ENCODE measurements at regions not wholly inside any gene's neighbourhood (a gene's known extent, or its start where the extent isn't known, plus 50 kb on each side); places are given as distances from the start of the nearest gene placed in this dataset.

DNA sequence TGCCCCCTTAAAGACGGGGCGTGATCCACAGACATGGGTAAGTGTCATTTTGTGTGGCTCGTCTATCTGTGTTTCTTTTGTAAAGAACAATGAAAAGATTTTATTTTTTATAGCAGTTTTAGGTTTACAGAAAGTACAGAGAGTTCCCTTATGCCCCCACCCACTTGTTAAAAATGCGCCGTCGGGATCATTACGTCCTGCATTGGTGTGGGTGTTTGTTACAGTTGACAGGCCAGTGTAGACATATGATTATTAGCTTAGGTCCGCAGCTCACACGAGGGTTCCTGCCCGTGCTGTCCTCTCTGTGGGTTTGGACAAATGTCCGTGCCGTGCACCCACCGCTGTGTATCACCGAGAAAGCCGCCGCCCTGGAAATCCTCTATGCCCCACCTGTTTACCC is 50.5 kb downstream of the RGS12 start:
- no peak for DNase-seq (ENCODE audit: low read depth)

GRCh38 chr4:3344104-3344503 is 51.3 kb downstream of the RGS12 start:
- DNase-seq (ENCODE audit: low read depth) = no peak

DNA sequence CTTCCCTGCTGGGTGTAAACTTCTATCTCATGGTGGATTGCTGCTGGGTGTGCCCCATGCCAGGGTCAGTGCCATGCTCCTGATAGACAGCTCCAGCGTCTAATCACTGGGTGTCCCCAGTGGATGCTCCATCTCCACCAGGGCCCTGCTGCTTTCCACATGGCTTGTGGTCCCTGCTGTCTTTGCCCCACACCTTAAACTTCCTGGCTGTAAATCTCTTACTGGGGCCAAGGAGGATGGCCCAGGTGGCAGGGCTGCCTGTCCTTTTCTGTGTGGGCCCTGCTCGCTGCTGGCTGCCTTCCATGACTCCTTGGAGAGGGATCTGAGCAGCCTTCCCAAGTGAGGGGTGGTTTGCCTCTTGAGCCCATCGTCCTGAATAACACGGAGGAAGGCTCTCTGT is 51.8 kb downstream of the RGS12 start:
- DNase-seq (ENCODE audit: low read depth) = no peak

DNA sequence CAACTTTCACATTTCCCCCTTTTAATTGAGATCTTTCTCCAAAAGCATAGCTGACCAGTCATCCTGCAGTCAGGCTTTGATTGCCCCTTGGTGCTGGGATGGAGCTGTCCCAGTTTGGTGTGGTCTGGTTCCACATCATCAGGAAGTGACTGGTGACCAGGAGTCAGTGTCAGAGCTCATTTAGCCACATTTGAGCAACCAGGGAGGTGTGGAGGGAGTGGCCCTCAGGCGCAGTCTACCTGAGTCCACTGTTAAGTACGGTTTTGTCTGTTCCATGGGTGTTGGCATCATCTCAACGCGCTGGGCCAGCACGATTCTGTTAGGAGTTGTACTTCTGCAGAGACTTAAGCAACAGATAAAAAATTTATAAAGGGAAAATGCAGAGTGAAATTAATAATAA is 52.6 kb downstream of the RGS12 start:
- DNase-seq (ENCODE audit: low read depth) = no peak

DNA sequence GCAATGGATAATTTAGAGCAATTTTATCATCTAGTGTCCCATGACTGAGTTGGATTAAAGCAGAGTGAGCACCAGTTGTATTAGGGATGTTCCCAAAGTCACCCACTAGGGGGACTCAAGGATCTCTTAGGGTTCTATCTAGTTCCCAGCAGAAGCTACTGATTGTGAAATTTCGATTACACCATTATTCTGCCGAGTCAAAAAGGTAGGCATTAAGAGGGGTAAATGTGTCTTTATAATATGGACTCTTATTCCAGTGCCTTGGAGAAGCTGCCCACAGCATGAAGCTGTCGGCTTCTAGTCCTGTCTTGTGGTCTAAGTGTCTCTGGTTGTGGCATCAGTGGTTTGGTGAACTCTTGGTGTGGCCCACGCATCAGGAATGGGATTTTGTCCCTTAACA is 53.3 kb downstream of the RGS12 start:
- DNase-seq (ENCODE audit: low read depth) = peak; percentile 82

DNA sequence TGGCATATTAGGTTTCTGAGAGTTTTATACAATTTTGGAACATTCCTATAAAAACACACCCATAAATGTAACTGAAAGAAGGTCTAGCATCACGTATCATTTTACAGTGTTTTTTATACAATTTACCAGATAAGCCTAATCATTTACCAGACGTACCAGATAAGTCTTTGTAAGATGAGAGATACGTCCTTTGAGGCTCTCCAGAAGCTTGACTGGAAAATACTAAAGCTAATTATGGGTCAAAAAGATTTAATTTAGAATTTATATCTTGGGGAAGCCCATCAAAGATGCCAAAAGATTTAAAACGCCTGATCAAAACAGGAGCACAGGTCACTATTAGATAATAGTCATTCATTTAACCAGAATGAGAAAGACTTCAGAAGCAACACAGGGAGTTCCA is 55.0 kb downstream of the RGS12 start:
- no peak for DNase-seq (ENCODE audit: low read depth)

DNA sequence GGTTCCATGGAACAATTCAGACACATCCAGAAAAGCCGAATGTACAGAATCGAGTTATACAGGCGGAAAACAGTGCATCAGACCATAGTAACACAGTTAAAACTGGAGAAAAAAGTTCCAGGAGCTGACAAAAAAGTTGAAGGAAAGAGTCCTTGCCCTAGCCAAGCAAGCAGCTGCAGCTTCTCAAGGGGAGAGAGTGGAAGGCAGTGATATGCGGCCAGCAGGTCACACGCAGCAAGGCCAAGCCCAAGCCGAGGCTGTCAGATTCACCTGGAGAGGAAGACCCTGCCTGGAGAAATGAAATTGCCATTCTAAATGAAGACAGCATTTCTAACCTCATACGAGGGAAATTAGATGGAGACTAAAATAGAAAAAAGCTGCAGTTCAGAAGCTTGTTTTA is 55.8 kb downstream of the RGS12 start:
- DNase-seq (ENCODE audit: low read depth) = no peak

GRCh38 chr4:3349116-3349515 is 56.3 kb downstream of the RGS12 start:
- DNase-seq (ENCODE audit: low read depth) = no peak

DNA sequence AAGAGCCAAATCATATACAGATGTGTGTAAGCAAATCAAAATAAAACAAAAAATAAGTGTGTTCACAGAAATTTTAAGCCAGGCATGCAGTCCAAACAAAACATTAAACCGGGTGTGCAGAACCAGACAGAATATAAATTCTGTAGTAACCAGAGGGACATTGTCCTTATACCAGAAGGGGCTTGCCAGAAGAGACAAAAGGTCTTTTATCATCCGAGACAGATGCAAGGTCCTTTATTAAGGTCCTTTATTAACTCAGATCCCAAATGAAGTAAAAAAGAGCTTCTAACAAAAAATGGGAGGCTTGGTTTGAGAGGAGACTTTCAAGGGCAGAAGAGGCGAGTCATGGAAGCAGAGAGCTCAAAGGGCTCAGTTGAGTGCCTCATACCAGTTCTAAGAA is 59.2 kb downstream of the RGS12 start:
- no peak for DNase-seq (ENCODE audit: low read depth)

DNA sequence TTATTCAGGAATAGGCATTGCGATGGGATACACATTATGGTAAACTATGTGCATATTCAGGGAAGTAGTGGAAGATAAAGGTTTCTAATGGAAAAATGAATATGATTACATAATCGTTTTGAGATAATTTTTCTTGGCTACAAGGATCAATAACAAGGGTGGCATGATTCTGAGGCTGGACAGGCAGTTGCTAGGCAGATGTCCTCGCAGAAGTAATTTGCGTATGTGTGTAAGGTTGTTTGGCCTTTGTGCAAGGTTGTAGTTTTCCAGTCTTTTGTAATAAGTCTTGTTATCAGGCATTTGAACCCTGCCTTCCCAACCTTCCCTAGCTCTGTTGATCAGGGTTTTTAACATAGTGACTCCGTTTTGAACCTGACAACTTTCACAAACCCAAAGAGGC is 59.7 kb downstream of the RGS12 start:
- no peak for DNase-seq (ENCODE audit: low read depth)

DNA sequence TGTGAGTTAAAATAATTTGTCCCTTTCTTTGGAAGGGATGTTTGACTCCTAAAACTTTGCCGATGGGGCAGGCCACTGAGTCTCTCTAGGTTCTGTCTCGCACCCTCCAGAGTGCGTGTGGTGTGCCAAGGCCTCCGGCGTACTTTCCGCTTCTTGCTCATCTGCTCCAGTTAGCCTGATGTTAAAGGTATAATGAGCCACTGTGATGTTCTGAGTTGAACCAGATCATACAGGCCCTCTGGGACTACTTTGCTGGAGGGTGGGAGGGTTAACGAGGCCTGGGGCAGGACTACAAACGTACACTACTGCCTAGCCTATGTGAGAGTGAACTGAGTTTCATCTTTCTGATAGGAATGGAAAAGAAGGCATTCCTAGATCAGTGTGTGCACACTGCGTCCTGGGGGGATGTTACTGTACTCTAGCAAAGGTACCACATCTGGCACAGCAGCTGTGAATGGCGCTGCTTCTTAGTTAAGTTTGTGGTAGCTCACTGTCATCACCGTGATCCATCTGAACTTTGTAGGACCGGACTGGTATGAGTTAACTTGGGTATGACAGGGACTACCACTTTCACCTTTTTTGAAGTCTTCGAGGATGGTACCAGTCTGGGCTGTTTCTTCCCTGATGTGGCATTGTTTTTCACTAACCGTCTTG is 60.2 kb downstream of the RGS12 start:
- no peak for DNase-seq (ENCODE audit: low read depth)

DNA sequence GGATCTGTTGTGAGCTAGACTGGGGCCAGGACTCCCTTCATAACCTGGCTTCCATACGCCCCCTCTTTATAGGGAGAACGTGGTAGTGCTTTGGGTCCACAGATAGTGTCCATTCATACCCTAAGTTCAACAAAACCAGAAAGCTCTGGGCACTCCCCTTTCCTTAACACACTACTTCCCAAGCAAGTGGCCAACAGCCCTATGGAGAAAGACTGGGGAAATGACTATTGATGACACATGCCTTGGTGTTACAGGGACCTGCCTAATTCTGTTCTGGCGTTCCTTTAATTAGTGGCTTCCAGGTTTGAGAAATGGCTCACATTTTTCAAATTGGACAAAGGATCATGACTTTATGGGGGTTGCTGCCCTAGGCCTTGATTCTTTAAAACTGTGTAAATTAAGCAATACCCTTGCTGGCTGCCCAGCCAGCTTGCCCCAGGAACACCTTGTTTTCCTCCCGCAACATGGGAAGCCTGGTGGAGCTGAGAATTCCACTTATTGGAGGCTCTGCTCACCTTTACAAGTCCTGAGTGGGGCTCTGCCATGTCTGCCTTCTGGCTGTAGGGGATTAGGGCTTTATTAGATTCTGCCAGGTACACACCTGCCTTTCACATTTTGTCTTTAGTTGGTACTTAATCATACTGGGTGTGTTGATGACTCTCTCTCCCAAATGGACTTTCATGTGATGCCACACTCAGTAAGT is 61.1 kb downstream of the RGS12 start:
- no peak for DNase-seq (ENCODE audit: low read depth)

DNA sequence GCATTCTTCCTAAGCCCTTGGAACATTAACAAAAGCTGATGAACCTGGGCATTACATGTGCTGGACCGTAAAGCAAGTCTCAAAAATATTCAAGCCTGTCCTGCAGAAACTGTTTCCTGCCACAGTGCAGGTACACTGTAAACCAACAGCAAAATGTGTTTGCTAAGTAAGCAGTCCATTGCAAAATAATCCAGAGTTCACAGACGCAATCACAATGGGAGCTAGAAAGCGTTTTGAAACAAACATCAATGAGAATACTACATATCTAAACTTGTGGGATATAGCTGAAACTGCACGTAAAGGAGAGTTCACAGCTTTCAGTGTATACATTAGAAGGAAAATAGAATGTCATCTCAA is 61.6 kb downstream of the RGS12 start:
- DNase-seq (ENCODE audit: low read depth) = no peak

- DNase-seq (ENCODE audit: low read depth) = no peak
Observed at GRCh38 chr4:3355266-3355748, 62.5 kb downstream of the RGS12 start.

DNA sequence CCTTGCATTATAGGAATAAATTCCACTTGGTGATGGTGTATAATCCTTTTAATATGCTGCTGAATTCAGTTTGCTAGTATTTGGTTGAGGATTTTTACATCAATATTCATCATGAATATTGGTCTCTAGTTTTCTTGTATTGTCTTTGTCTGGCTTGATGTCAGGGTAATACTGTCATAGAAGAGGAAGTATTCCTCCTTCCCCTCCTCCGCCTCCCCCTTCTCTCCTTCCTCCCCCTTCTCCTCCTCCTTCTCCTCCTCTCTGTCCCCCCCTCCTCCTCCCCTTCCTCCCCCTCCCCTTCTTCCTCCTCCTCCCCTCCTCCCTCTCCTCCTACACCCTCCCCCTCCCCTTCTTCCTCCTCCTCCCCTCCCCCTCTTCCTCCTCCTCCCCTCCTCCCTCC is 65.8 kb downstream of the RGS12 start:
- DNase-seq (ENCODE audit: low read depth) = no peak

DNA sequence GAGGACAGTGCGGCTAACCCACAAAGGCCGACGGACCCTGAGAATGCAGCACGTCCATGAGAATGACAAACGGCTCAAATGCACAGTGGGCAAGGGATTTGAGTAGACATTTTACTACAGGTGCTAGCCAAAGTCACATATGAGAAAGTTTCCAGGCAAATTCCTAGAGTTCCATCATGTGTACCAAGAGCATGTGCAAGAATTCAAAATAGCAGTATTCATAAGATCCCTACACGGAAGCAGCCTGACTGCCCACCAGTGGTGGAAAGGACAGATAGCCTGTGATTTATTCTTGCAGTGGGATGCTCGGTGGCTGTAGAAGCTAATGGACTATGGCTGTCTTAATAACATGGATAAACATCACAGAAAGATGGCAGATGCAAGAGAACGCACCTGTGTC is 68.0 kb downstream of the RGS12 start:
- no peak for DNase-seq (ENCODE audit: low read depth)

GRCh38 chr4:3361406-3361805 is 68.6 kb downstream of the RGS12 start:
- DNase-seq (ENCODE audit: low read depth) = no peak

DNA sequence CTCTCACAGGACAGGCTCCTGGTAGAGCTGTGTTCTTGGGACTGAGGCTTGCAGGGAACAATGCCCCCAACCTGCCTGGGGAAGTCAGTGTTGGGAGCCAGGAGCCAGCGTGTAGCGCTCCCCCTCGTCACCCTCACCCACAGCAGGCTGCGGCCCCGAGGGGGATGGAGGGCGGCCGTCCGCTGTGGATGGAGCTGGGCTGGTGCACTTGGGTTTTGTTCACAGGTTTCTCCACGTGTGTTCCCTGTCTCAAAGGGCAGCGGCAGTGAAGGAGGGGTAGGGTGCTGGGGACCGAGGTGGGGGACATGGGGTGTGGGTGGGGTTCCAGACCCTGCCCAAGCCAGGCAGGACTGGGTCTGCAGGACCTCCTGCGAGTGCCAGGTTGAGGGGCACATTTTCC is 69.1 kb downstream of the RGS12 start:
- DNase-seq (ENCODE audit: low read depth) = no peak

- no peak for DNase-seq (ENCODE audit: low read depth)
Observed at GRCh38 chr4:3362431-3363287, 69.8 kb downstream of the RGS12 start.

DNA sequence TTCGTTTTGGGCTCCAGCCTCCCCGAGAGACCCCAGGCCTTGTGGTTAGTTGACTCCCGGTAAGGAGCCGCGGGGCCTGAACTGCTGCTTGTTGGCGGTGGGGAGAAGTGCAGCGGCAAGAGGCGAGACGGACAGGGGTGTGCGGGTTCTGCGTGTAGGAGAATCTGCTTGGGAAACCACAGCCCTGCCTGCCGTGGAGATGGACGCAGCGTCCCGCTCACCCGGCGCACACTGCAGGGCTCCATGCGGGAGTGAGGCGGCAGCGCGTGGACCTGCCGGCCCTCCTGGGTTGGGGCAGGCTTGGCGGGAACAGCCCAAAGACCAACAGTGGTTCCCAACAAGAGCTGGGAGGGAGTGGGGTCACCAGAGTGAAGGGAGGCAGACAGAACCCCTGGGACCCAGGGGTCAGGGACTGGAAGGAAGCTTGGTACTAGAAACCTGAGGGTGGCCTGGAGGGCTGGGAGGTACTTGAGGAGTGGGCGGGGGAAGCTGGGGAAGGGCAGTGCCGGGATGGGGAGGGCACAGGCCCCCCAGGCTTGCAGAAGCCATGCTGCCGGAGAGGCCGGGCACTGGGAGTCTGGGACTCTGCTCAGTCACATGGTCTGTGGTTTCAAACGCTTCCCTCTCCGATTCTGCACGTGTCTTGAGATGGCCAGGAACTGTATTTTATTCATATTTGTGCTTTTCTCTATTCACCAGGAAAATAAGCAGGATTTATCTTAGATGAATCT is 70.8 kb downstream of the RGS12 start:
- DNase-seq (ENCODE audit: low read depth) = no peak

GRCh38 chr4:3364199-3364598 is 71.4 kb downstream of the RGS12 start:
- DNase-seq (ENCODE audit: low read depth) = no peak
